HG03097 (cell line): ENCODE measurements at regions not wholly inside any gene's neighbourhood (a gene's known extent, or its start where the extent isn't known, plus 50 kb on each side); places are given as distances from the start of the nearest gene placed in this dataset.
"Not testable (repeated sequence)": the region's sequence is repeated elsewhere in the genome, so short reads cannot be mapped to it uniquely, and the experiment has no call there.

Source experiments
- ATAC-seq: cut with Tn5 transposase; IDR thresholded peaks from one replicate; pipeline ENCODE4 v1.9.1; 2021; ENCODE audit not compliant: unreplicated experiment, low FRiP score

DNA sequence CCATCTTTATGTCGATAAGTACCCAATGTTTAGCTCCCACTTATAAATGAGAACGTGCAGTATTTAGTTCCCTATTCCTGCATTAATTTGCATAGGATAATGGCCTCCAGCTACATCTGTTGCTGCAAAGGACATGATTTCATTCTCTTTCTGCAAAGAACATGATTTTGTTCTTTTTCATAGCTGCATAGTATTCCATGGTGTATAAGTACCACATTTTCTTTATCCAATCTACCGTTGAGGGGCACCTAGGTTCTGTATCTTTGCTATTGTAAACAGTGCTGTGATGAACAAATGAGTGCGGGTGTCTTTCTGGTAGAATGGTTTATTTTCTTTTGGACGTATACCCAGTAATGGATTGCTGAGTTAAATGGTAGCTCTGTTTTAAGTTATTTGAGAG, 63.0 kb downstream of the HLX start:
- no peak for ATAC-seq

DNA sequence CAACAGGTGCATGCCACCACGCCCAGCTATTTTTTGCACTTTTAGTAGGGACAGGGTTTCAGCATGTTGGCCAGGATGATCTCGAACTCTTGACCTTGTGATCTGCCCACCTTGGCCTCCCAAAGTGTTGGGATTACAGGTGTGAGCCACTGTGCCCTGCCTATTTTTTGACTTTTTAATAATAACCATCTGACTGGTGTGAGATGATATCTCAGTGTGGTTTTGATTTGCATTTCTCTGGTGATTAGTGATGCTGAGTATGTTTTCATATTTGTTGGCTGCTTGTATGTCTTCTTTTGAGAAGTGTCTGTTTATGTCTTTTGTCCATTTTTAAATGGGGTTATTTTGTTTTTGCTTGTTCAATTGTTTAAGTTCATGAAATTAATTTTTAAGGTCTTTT, 63.7 kb downstream of the HLX start:
- ATAC-seq, result not testable (repeated sequence)

DNA sequence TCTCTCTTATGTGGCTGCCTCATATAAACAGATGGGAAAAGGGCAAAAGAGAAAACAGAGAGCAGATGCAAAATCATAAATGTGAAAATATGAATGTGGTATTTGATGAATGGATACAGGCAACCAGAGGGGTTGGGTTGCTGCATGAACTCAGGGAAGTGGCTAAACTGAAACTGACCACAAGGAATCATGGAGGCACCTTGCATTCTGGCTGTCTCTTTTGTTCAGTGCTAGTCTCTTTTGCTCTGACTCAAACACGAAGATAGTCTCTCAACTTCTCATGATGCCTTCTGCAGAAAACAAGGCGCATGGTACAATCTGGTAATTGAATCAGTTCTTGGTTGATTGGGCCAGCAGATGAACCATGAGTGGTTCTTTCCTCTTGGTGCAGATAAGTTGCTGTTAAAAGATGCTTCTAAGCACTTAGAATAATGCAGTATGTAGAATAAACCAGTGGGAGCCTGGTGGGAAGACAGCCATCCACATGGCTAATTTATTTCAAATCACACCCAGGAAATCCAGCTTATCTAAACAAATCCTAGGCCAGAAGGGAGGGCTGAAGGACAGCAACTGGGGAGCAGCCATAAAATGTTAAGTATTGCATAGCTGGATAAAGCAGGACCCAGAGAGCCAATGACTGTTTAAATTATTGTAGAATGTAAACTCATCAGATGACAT, 64.2 kb downstream of the HLX start:
- ATAC-seq, result no peak

DNA sequence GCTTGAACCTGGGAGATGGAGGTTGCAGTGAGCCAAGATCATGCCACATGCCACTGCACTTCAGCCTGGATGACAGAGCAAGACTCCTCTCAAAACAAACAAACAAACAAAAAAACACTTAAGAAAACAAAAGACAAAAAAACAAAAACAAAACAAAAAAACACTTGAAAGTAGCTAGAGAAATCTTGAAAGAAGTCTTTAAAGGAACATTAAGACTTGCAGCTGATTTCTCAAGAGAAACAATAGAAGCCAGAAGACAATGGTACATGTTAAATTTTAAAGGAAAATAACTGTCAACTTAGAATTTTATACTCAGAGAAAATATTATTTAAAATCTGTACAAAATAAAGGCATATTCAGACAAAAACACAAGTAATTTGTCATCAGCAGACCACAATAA, 71.3 kb downstream of the HLX start:
- ATAC-seq, result no peak

DNA sequence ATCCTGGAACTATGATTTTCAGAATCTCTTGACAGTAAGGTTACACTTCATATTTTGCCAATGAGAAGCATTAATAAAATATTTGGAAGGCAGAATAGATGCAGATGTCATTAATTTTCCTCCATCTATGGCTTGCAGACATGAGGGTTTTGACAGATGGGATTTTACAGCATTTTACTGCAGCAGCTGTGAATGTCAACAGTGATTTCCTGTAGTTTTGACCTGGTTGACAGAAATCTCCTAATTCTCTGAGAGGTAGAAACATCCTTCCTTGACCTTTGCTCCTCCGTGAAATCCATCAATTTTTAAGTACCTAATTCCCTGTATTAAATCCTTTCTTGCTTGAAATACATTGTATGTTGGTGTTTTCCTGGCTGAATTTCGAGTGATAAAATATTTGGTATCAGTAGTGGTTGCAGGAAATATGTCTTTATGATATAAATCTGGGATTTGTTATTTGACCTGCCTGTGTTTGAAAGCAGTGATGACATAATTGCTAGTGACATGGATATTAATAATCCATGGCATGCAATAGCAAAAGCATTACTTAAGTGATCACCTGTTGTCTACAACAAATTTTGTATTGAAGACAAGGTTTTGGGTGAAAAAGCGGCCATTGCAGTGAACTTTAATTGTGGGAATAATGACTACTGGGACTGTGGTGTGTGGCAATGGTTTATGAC, 73.9 kb downstream of the HLX start:
- no peak for ATAC-seq

DNA sequence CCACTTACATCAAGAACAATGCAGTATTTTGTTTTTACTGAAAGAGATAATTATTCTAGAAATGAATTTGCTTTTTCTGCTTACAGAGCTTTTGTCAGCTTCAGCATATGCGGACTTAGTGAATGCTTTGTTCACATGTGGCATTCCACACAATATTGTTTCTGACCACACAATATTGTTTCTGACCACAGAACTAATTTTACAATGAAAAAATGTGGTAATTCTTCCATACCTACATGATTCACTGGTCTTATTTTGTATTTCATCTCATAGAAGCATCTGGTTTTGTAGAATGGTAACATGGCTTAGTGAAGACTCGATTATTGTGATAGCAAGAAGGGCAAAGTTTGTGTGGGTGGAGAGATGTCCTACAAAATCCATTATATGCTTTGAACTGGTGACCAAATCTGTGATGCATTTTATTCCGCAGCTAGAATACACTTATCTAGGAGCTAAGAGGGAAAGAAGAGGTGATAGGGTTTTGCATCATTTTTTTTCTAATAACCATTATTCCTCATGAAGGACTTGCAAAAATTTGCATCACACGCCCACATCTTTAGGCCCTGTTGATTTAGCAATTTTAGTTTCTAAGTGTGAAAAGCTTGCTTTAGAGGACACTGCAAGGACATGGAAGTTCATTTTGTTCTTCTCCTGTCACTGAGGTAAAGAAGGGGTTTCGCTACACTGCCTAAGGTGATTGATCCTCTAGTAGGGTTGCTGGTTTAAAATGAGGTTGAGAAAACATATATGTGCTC, 75.3 kb downstream of the HLX start:
- no peak for ATAC-seq

DNA sequence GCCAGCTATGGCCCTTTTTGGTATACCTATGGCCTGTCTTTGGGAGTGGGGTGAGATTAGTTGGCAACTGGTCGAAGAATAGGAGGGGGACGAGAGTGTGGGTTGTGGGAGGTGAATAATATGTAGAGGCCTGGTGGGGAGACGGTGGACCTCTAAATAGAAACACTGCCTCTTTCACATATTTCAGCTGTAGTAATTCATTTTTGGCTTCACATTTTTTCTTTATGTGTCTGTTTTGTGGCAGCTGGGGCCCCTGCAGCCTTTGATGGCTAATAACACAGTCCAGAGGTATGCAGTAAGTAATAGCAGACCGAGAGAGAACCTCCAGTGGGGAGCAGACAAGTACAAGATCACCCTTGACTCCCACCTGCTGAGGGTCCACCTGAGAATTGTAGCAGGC, 75.9 kb downstream of the HLX start:
- no peak for ATAC-seq

DNA sequence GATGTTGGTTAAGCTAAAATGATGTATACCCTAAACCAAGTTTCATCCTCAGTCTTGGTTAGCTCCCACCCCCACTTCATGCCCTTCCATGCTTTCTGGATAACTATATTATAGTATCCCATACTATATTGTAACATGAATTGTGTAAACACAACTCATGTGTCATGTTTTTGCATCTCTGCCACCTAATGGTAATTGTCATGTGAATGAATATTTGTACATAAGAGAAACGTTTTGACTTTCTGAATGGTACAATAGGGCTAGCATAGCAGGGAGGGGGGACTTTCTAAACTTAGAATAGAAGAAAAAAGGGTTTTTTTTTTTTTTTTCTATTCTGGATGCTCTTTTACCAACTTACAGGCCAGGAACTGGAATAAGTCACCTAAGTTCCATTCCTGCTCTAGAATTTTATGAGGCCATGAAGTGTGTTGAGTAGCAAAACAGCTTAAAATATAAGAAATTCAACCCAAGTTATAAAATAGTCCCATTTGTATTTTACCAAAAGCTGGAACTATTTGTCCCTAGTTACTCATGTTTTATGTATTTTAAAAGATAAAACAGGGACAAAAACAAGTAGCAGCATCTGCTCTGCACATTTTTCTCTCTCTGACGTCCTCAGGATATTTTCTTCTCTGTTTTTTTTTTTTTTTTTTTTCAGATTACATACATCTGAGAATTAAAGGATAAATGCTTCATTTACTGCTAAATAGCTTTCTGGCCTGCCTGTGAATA, 77.4 kb downstream of the HLX start:
- no peak for ATAC-seq

DNA sequence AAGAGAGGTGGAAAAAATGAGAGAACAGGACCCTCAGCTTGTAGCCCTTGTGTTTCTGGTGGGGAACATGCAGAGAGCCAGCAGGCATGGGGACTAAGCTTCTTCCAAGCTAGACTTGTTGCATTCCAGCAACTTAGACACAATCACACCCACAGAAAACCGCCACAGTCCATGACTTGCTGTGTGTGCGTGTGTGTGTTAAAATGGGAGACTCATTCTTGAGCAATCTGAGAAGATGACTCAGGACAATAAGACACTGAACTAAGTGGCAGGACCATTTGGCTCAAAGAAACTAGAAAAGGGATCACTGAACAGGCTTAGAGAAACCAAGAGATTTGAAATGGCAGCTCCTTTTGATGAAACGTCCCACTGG, 78.0 kb downstream of the HLX start:
- no peak for ATAC-seq

DNA sequence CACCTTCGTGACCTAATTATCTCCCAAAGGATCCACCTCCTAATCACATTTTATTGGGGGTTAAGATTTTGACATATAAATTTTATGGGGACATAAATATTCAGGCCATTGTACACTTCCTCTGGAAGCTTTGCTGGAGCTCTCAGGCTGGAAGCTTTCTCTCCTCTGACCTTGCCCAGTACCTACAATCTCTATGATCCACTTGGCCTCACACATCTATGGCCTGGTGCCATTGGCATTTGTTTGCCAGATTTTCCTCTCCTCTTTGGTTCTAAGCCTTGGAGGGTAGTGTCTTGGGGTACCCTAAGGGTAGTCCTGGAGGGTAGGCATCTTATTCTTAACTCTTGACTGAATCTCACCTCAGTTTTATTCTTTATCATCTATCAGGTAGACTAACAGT, 79.0 kb downstream of the HLX start:
- ATAC-seq, result no peak

DNA sequence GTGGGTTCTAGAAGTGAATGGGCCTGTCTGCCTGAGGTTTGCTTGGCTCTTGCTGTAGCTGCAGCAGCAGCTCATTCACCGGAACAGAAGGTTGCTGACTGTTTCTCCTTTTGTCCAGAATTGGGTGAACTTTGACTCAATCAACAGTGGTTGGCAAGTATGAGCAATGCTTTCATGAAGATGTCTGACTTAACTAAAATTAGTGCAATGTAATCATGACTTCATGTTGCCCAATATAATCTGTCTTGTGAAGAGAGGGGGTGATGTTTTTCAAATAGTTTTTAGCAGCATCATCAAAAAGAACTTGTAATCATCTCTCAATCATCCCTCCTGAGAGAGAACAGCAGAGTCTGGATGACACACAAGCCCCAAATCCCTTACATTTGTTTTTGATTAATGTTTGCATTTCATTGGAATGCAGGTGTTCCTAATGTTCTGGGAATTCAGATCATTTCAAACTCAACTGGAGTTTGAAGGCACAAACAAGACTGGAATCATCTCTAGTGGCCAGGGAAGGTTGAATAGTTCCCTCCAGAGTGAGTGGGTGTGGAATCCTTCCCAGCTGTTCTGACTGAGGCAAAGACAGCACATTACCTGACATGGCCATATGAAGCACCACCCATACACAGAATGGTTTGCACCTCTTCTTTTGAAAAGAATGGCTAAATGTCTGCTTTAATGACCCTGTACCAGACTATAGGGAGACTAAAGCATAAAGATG, 82.9 kb downstream of the HLX start:
- no peak for ATAC-seq

DNA sequence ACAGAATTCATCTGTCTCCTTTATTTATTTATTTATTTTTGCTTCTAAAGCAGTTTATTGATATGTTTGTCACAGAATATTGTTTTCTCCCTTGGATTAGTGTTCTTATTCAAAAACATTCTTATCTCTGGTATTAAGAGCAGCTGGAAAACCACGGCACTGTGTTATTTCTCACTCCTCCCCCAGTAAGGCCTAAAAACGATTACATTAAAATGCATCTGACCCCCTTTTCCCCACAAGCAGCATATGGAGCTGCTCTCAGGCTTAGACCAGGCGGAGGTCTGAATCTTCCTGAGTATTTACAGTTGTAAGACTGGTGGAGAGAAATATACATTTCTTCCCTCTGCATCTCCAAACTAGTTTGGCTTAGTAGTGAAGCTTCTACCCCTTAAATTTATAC, 86.8 kb downstream of the HLX start:
- no peak for ATAC-seq

DNA sequence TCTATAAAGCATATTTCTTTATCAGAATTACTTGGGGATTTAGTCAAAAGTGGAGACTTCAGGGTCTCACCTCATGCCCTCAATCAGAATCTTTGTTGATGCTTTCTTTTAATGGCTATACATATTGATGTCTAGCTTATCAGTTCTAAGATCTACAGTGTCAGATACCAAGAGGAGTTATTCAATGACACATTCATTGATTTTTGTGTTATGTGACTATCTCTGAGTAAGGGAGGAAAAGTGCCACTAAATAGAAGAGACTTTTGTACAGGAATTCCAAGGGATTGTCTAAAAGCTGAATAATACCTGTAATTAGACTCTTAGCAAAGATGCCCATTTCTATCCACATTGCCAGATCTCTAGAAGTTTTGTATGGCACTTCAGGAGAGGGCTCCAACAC, 87.2 kb downstream of the HLX start:
- ATAC-seq, result no peak

DNA sequence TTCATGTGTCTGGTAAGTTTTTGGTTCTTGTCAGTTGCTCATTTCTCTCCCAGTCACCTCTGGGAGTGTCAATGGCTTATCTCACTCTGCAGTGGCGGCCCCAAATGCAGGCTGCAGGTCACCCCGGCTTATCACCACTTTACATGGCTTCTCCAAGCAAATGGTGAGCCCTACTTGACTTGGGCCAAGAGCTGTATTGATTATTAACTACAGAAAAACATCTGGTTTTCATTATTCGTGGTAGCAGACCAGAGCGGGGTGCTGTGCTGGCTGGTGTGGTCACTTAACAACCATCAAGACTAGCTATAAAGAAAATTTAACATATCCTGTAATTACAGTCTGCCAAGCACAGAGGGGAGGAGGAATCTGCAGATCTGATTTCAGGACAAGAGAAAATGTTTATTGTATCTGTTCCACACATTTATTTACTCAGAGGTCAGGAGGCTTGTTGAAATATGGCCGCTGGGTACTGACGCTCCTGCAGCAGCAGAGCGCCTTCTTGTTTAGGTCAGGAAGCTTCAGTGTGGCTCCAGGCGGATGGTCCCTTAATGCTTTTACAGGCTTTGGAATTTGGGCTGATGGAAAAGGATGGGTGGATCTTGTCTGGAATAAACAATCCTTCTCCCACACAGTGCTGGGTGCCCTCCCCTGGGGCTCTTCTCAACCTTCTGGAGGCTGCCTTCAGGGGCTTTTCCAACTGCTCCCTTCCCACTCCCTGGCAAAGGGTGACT, 87.8 kb downstream of the HLX start:
- ATAC-seq, result no peak

DNA sequence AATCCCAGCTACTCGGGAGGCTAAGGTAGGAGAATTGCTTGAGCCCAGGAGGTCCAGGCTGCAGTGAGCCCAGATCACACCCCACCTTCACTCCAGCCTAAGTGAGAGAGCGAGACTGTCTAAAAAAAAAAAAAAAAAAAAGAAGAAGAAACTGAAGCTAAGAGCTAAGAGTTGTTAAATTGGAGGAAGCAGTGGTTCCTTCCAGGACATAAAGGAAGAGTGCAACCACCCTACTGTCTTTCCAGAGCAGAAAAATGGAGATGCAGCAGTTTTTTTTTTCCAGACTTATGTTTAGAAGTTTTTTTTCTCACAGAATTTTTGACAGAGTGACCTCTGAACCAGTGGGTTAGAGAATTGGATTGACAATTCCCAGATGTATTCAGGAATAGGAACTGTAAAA, 88.7 kb downstream of the HLX start:
- no peak for ATAC-seq

DNA sequence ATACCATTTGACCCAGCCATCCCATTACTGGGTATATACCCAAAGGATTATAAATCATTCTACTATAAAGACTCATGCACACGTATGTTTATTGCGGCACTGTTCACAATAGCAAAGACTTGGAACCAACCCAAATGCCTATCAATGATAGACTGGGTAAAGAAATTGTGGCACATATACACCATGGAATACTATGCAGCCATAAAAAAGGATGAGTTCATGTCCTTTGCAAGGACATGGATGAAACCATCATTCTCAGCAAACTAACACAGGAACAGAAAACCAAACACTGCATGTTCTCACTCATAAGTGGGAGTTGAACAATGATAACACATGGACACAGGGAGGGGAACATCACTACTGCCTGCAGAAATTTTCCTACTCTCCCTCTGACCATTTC, 90.0 kb downstream of the HLX start:
- ATAC-seq, result not testable (repeated sequence)

DNA sequence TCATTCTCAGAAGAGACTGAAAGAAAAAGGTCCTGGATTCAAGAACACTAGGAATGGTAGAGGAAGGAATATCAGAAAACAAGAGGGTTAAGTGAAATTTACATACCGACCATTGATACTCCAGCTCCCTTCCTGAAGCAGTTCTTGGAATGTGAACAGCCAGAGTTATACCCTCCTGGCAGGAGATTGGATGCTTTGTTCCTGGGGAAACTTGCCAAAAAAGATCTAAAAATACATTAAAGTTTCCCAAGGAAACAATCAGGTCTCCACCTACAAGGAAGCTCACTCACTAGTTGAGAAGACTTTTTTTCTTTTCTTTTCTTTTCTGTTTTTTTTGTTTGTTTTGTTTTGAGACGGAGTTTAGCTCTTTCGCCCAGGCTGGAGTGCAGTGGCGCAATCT, 91.1 kb downstream of the HLX start:
- ATAC-seq, result no peak

DNA sequence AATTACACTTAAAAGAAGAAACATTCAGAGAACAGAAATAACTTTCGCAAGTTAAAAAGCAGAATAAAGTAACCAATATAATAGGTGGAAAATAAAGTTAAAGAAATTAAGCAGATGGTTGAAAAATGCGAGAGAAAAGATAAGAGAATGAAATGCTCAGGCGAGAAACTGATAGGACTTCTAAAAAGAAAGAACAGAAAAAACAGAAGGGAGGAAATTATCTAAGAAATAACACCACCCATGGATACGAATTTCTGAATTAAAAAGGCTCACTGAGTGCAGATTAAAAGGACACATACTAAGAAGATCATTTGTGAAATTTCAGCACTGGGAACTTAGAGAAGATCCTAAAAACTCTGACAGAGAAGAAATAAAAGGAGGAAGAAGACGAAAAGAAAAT, 92.0 kb downstream of the HLX start:
- no peak for ATAC-seq

DNA sequence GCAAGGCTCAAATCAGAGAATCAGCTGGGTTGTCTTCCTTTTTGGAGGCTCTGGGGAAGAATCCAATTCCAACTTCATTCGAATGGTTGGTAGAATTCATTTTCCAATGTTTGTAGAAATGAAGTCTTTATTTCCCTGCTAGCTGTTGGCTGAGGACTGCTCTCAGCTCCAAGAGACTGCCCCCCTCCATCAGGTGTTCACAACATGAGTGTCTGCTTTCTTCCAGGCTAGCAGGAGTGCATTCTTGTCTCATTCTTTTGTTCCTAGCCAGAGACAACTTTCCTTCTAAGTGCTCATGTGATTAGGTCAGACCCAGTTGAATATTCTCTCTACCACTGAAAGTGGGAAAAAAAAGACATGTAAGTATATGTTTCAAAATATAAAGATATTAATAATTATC, 95.2 kb downstream of the HLX start:
- ATAC-seq, result no peak

DNA sequence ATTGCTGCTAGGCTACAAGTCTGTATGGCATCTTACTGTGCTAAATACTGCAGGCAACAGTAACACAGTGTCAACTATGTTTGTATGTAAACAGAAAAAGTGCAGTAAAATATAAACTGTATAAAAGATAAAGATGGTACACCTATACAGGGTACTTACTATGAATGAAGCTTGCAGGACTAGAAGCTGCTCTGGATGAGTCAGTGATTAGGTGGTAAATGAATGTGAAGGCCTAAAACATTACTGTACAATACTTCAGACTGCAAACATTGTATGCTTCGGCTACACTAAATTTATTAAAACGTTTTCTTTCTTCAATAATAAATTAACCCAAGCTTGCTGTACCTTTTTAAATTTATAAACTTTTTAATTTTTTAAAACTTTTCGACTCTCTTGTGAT, 97.1 kb downstream of the HLX start:
- no peak for ATAC-seq
